Renal cortical epithelial cell (primary cell): ENCODE measurements at regions not wholly inside any gene's neighbourhood (a gene's known extent, or its start where the extent isn't known, plus 50 kb on each side); places are given as distances from the start of the nearest gene placed in this dataset.
"Not testable (repeated sequence)": the region's sequence is repeated elsewhere in the genome, so short reads cannot be mapped to it uniquely, and the experiment has no call there.

Experiments used
- DNase-seq: peaks from one replicate; pipeline ENCODE4 v3.0.0-alpha.2; 2011; ENCODE audit warnings: low read depth

DNA sequence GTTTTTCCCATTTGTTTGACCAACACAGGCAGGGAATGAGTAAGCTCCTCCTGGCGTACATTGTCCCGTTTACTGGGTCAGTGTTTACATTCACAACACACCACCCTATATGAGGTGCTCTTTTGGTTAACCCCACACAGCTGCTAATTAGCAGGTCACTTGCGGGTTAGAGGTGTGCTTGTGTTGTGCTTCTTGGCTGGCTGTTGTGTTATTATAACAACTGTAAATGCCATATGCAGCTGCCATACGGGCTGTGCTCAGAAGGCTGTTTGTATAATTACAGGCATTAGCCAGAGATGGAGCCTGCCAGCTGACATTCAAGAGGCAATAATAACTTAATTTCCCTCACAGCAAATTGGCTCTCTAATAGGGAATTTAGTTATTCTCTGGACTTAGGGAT lies 205.1 kb upstream of the ELAC2 start:
- DNase-seq = no peak

- no peak for DNase-seq
Measured at GRCh38 chr17:13212860-13213259, 195.0 kb upstream of the ELAC2 start.

DNA sequence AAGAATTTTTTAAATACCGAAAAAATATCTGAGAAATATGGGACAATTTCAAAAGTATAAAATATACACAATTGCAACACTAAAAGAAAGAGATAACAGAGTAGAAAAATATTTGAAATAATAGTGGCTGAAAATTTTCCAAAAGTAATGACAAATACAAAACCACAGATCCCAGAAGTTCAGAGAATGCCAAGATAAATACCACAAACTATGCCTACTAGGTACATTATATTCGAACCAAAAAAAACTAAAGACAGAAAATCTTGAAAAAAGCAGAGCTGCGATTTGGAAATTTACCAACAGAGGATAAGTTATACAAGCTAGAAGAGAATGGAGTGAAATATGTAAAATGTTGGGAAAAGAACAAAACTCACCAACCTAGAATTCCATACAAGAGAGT lies 191.3 kb upstream of the ELAC2 start:
- DNase-seq = no peak

DNA sequence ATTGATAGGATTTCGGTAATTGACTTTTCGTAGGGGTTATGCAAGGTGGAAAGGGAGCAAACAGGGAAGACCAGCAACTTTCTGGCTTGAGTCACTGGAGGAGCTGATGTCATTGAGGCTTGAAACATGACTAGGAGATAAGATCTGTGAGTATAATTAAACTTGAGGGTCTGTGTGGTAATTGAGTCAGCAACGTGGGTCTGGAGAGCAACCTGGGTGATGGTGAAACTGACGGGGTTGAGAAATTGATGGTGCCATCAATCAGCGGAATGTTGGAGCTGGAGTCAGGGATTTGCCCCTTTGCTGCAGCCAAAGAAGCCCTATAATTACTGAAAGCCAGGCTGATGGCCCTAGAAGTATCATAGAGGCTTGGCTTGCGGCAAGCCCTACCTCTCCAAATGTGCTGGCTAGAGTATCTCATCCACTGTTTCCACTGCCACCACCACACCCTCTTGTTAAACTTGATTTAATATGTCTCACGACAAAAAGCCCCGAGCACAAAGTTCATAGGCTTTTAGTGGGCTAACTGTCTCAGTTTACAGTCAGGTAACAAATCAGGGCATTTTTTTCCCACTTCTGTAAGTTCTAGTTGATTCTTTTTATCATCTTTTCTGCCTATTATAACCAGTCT lies 186.9 kb upstream of the ELAC2 start:
- no peak for DNase-seq

DNA sequence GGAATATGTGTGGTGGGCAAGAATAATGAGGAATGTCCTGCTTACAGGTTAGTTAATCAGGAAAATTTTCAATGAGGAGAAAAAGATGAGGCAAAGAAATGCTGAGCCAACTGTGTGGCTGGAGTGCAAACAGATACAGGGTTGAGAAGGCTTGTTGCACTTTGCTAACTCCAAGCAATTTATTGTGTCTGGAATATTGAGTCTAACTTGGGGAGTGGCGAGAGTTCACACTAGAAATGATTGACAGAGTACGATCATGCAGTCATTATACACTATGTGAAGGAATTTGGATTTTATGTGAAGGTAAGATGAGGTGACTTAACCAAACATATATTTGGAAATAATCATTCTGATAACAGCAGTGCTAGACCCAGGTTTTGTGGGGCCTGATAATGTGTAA lies 185.0 kb upstream of the ELAC2 start:
- no peak for DNase-seq

GRCh38 chr17:13200671-13201070 lies 182.8 kb upstream of the ELAC2 start:
- DNase-seq = no peak

- no peak for DNase-seq
Measured at GRCh38 chr17:13199425-13199824, 181.6 kb upstream of the ELAC2 start.

DNA sequence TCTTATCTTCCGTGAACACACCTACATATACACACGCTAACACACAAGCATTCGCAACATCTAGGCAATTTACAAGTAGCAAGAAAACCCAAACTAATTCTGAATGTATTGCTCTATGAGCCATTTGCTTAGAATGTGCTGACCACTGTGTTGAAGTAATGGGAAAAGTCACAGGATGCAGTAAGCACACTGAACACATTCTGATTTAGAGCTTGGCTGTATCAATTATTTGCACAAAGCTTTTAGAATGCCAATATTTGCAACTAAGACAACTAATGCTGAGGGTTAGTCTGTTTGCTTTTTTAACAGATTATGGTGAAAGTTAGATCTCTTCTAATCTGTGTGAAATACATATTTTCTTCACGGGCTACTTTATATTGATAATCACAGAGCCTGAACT lies 179.8 kb upstream of the ELAC2 start:
- no peak for DNase-seq

- DNase-seq = no peak
Measured at GRCh38 chr17:13194887-13195286, 177.1 kb upstream of the ELAC2 start.

- DNase-seq = no peak
Measured at GRCh38 chr17:13182854-13183253, 165.0 kb upstream of the ELAC2 start.

DNA sequence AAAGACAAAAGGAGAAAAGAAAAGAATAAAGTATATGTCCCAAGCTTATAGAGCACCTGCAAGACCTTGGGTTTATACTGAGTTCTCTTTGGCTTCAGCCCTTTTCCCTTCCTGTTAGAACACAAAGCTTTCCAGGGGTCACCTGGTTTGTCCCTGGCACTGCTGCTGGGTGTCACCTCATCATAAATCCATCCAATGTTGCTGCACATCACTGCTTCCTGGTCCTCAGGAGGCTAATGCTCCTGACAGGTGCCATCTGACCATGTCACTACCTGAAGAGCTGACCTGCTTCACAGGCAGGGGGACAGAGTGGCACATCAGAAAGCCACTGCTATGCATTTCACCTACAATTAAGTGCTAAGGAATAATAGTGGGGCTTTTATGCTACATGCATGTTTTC lies 164.6 kb upstream of the ELAC2 start:
- no peak for DNase-seq

- DNase-seq = no peak
Measured at GRCh38 chr17:13181683-13182082, 163.9 kb upstream of the ELAC2 start.

- DNase-seq = no peak
Measured at GRCh38 chr17:13176436-13176835, 158.6 kb upstream of the ELAC2 start.

DNA sequence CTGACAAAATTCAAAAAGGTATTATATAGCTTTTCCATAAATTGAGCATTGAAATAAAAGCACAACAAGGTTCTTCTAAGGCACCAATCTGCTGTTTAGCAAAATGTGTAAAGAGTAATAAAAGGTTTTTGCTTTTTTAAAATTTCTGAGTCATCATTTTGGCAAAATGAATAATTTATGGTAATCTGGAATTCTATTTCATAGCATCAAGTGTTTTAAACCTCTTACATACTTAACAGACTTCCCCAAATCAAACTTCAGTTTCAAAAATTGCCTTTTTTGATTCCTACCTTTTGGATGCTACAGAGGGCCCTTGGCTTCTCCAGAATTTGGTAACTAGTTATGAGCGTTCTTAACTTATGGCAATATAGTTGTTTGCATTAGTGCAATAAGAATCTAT lies 154.0 kb upstream of the ELAC2 start:
- DNase-seq = no peak

- DNase-seq = no peak
Measured at GRCh38 chr17:13162361-13162760, 144.5 kb upstream of the ELAC2 start.

DNA sequence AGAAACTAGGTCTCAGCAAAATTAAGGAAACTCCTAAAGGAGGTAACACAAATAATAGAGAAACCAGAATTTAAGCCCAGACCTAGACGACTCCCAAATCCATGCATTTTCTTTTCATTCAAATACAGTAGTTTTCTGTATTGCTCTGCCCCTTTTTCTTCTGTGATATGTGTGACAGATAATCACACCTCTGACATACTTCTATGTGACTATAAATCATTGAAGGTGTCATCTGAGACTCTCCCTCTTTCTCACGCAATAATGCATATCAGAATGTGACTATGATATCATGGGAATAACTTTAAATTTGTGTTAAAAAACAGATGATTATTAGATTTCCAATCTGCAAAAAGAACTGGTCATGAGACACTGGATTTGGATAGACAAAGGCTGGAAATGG lies 143.0 kb upstream of the ELAC2 start:
- no peak for DNase-seq

- DNase-seq = no peak
Measured at GRCh38 chr17:13160296-13160695, 142.5 kb upstream of the ELAC2 start.

GRCh38 chr17:13158494-13159240 lies 140.8 kb upstream of the ELAC2 start:
- DNase-seq = no peak

DNA sequence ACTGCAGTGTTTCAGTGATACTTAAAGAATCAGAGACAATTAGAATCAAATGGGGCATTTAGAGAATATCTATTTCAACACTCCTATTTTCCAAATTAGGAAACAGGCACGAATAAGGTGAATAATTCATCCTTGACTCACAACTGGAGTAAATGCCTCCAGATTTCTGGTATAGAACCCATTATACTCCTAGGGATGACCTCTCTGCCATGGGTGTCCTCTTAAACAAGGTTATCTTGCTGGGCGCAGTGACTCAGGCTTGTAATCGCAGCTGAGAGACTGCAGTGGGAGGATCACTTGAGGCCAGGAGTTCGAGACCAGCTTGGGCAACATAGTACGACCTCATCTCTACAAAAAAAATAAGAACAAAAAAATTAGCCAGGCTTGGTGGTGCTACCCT lies 139.8 kb upstream of the ELAC2 start:
- no peak for DNase-seq

GRCh38 chr17:13154930-13155329 lies 137.1 kb upstream of the ELAC2 start:
- DNase-seq = no peak

DNA sequence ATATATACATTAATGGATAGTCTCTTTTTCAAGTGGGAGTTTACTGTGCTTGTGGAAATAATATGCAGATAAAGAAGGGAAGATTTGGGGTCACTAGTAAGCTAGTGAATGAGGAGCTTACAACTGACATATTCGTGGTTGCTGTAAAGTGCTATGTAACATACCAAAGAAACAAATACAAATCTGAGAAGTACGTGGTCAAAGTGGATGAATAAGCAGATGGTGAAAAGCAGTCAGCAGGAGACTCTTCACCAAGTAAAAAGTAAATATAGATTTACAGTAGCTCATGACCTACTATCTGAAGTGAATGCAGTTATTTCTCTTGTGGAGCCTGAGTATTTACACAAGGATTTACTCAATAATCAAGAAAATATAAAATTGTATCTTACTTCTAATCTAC lies 136.6 kb upstream of the ELAC2 start:
- no peak for DNase-seq

DNA sequence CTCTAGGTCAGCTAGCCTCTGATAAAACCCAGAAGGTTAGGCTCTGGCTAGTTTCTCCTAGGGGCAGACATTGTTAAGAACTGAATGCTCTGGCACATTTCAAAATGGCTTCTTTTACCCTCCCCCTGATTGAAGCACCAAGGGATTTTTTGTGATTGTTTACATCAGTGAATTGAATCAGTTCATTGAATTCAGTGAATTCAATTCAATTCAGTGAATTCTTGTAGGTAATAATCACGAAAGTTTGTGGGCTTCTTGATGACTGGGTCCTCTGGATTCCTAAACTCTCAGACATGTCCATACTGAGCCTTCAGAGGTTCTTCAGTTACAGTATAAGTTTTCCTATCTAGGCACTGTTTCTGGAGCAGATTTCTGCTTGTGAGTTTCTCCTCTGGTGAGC lies 135.2 kb upstream of the ELAC2 start:
- DNase-seq = no peak

- no peak for DNase-seq
Measured at GRCh38 chr17:13152501-13152900, 134.7 kb upstream of the ELAC2 start.

GRCh38 chr17:13150738-13151137 lies 132.9 kb upstream of the ELAC2 start:
- not testable (repeated sequence) for DNase-seq
